H1 (cell line): ENCODE measurements at regions not wholly inside any gene's neighbourhood (a gene's known extent, or its start where the extent isn't known, plus 50 kb on each side); places are given as distances from the start of the nearest gene placed in this dataset.

Experiments
- CTCF ChIA-PET: fragments of 300-600 bp; sonication (Branson Sonifier 250); formaldehyde crosslinking; loops from one replicate; lab custom pipeline; 2021; ENCODE audit not compliant: partially characterized antibody; lab: Charles Lee
- POLR2A ChIA-PET: fragments of 300-600 bp; sonication (Branson Sonifier 250); formaldehyde crosslinking; loops from one replicate; lab custom pipeline; 2021; ENCODE audit warnings: inconsistent platforms; ENCODE audit not compliant: partially characterized antibody; lab: Charles Lee
- DNase-seq, 2 experiments: peaks; one replicate each; pipeline versions ENCODE4 v3.0.0 to v3.0.0-alpha.2; 2010 to 2022; ENCODE audit warnings: low spot score in 2 of 2, low read depth in 1 of 2, mixed read lengths in 1 of 2
- FAIRE-seq: peaks from 2 replicates; lab custom pipeline; 2011; peaks lifted over from hg19 to GRCh38; lab: Jason Lieb, UNC
- H2AFZ ChIP-seq: 2 replicates; pipeline ENCODE4 v1.8.1; 2012; ENCODE audit warnings: low read length, inconsistent platforms
- H2AK5ac ChIP-seq: 2 replicates; pipeline ENCODE4 v1.6.1; 2013; ENCODE audit warnings: low read depth, low read length
- H2BK120ac ChIP-seq: replicated peaks from 2 replicates; pipeline ENCODE3; 2013; ENCODE audit warnings: low read depth, low read length, inconsistent platforms
- H2BK12ac ChIP-seq: 2 replicates; pipeline ENCODE4 v1.6.1; 2013; ENCODE audit warnings: low read depth, low read length
- H2BK15ac ChIP-seq: 2 replicates; pipeline ENCODE4 v1.6.1; 2013; ENCODE audit warnings: low read length
- H2BK20ac ChIP-seq: 2 replicates; pipeline ENCODE4 v1.6.1; 2013; ENCODE audit warnings: low read length
- H2BK5ac ChIP-seq: 2 replicates; pipeline ENCODE4 v1.6.1; 2013; ENCODE audit warnings: low read depth, low read length
- H3K14ac ChIP-seq: 2 replicates; pipeline ENCODE4 v1.6.1; 2013; ENCODE audit warnings: inconsistent platforms; ENCODE audit not compliant: insufficient read length
- H3K18ac ChIP-seq: 2 replicates; pipeline ENCODE4 v1.6.1; 2013; ENCODE audit warnings: low read length; ENCODE audit errors: extremely low read depth
- H3K23ac ChIP-seq: 2 replicates; pipeline ENCODE4 v1.6.1; 2013; ENCODE audit warnings: inconsistent platforms; ENCODE audit not compliant: insufficient read length
- H3K23me2 ChIP-seq: 2 replicates; pipeline ENCODE4 v1.6.1; 2013; ENCODE audit warnings: low read depth, low read length
- H3K27ac ChIP-seq: 2 replicates; pipeline ENCODE4 v1.6.1; 2011; ENCODE audit warnings: low read depth, low read length, inconsistent platforms
- H3K27me3 ChIP-seq, 4 experiments: replicated peaks in 1 of 4; 1 replicate in 1 of 4; 2 replicates in 3 of 4; pipeline versions ENCODE4 v1.6.1 to v1.8.1; 2011 to 2013; ENCODE audit warnings: low read length in 3 of 4, mild to moderate bottlenecking in 3 of 4, inconsistent platforms in 2 of 4, mixed read lengths in 2 of 4, moderate library complexity in 1 of 4; ENCODE audit not compliant: control insufficient read depth in 3 of 4, insufficient read depth in 3 of 4; ENCODE audit errors: extremely low read depth in 1 of 4
- H3K36me3 ChIP-seq, 4 experiments: 2 replicates each; pipeline versions ENCODE4 v1.6.1 to v1.8.1; 2011 to 2013; ENCODE audit warnings: mild to moderate bottlenecking in 4 of 4, low read length in 3 of 4, moderate library complexity in 2 of 4, control low read depth in 1 of 4, inconsistent platforms in 1 of 4; ENCODE audit not compliant: insufficient read depth in 4 of 4, control insufficient read depth in 2 of 4
- H3K4ac ChIP-seq: replicated peaks from 2 replicates; pipeline ENCODE3; 2013; ENCODE audit warnings: low read length, low read depth, mixed read lengths, inconsistent platforms; ENCODE audit not compliant: insufficient read length
- H3K4me1 ChIP-seq, 4 experiments: replicated peaks in 1 of 4; 1 replicate in 1 of 4; 2 replicates in 3 of 4; pipeline versions ENCODE4 v1.6.1 to v1.8.1; 2011 to 2013; ENCODE audit warnings: low read length in 3 of 4, inconsistent platforms in 2 of 4, mixed read lengths in 1 of 4; ENCODE audit not compliant: insufficient read depth in 4 of 4, control insufficient read depth in 3 of 4
- H3K4me2 ChIP-seq, 2 experiments: 2 replicates each; pipeline versions ENCODE4 v1.6.1 to v1.8.1; 2011 to 2013; ENCODE audit warnings: low read depth in 2 of 2, low read length in 2 of 2, control low read depth in 1 of 2, inconsistent platforms in 1 of 2, mild to moderate bottlenecking in 1 of 2; ENCODE audit not compliant: insufficient read depth in 1 of 2
- H3K4me3 ChIP-seq, 4 experiments: fragments of 200-600, 300-600 bp in 1 of 4; sonication (generic), shearing (Covaris generic), sonication (Bioruptor Twin) in 1 of 4; 2 replicates each; pipeline versions ENCODE4 v1.5.1 to v1.8.1; 2011 to 2016; ENCODE audit warnings: low read length in 4 of 4, low read depth in 3 of 4, control low read depth in 2 of 4, inconsistent platforms in 2 of 4, mild to moderate bottlenecking in 2 of 4, mixed read lengths in 1 of 4, moderate library complexity in 1 of 4; ENCODE audit not compliant: insufficient read depth in 2 of 4; ENCODE audit errors: extremely low read depth in 1 of 4
- H3K56ac ChIP-seq: replicated peaks from 2 replicates; pipeline ENCODE3; 2013; ENCODE audit warnings: low read depth, mild to moderate bottlenecking, mixed read lengths, low read length, inconsistent platforms; ENCODE audit not compliant: insufficient read length
- H3K79me1 ChIP-seq: 2 replicates; pipeline ENCODE4 v1.6.1; 2013; ENCODE audit warnings: low read depth, low read length, control low read depth
- H3K79me2 ChIP-seq, 2 experiments: 2 replicates each; pipeline versions ENCODE4 v1.6.1 to v1.8.1; 2012 to 2013; ENCODE audit warnings: low read length in 2 of 2, mild to moderate bottlenecking in 2 of 2, inconsistent platforms in 1 of 2; ENCODE audit not compliant: insufficient read depth in 2 of 2, control insufficient read depth in 1 of 2
- H3K9ac ChIP-seq, 4 experiments: replicated peaks in 1 of 4; 1 replicate in 1 of 4; 2 replicates in 3 of 4; pipeline versions ENCODE4 v1.6.1 to v1.8.1; 2011 to 2013; ENCODE audit warnings: low read depth in 3 of 4, low read length in 3 of 4, control low read depth in 2 of 4, mild to moderate bottlenecking in 2 of 4, moderate library complexity in 2 of 4, inconsistent platforms in 1 of 4; ENCODE audit errors: extremely low read depth in 1 of 4
- H3K9me3 ChIP-seq, 2 experiments: 2 replicates each; pipeline versions ENCODE4 v1.6.1 to v1.8.1; 2012 to 2013; ENCODE audit warnings: mild to moderate bottlenecking in 2 of 2, moderate library complexity in 2 of 2, control low read depth in 1 of 2, inconsistent platforms in 1 of 2, low read depth in 1 of 2, low read length in 1 of 2, mixed read lengths in 1 of 2; ENCODE audit not compliant: insufficient read depth in 2 of 2
- H4K20me1 ChIP-seq, 2 experiments: replicated peaks in 1 of 2; 2 replicates each; pipeline versions ENCODE3 to v1.8.1; 2011 to 2013; ENCODE audit warnings: inconsistent platforms in 2 of 2, low read length in 2 of 2, mild to moderate bottlenecking in 1 of 2; ENCODE audit not compliant: insufficient read depth in 2 of 2, control insufficient read depth in 1 of 2
- H4K5ac ChIP-seq: 2 replicates; pipeline ENCODE4 v1.6.1; 2013; ENCODE audit warnings: low read length, low read depth, mixed read lengths, inconsistent platforms; ENCODE audit not compliant: insufficient read length
- H4K8ac ChIP-seq: 2 replicates; pipeline ENCODE4 v1.8.0; 2013; ENCODE audit warnings: mild to moderate bottlenecking, moderate library complexity, low read length, inconsistent platforms; ENCODE audit not compliant: insufficient read depth; ENCODE audit errors: extremely low read depth
- H4K91ac ChIP-seq: replicated peaks from 2 replicates; pipeline ENCODE3; 2013; ENCODE audit warnings: low read length, mixed read lengths, inconsistent platforms; ENCODE audit not compliant: insufficient read length
- ASH2L ChIP-seq: fragments of 200-600, 300-600 bp; sonication (generic); IDR thresholded peaks from one replicate; pipeline ENCODE4 v1.7.1; 2017; ENCODE audit warnings: low read length
- BACH1 ChIP-seq: IDR thresholded peaks from 2 replicates; pipeline ENCODE4 v1.6.1; 2012; ENCODE audit warnings: low read length, improper control_type of control experiment
- CBX8 ChIP-seq: fragments of 300-800, 300-1000 bp; sonication (generic); IDR thresholded peaks from 2 replicates; pipeline ENCODE4 v1.7.1; 2016; ENCODE audit warnings: low read depth, low read length, borderline replicate concordance
- CREB1 ChIP-seq: IDR thresholded peaks from 2 replicates; pipeline ENCODE4 v1.6.1; 2012; ENCODE audit warnings: inconsistent platforms
- CTBP2 ChIP-seq: IDR thresholded peaks from 2 replicates; pipeline ENCODE4 v1.7.0; 2011; ENCODE audit warnings: borderline replicate concordance, mild to moderate bottlenecking, moderate library complexity, mixed read lengths, low read length; ENCODE audit not compliant: insufficient read depth, insufficient read length
- FOSL1 ChIP-seq: IDR thresholded peaks from 2 replicates; pipeline ENCODE4 v1.6.1; 2011; ENCODE audit warnings: mild to moderate bottlenecking, low read depth, low read length, moderate library complexity; ENCODE audit not compliant: insufficient read depth
- JUN ChIP-seq: IDR thresholded peaks from 2 replicates; pipeline ENCODE4 v1.6.1; 2011; ENCODE audit warnings: low read depth, mild to moderate bottlenecking, improper control_type of control experiment, low read length
- JUND ChIP-seq: IDR thresholded peaks from 2 replicates; pipeline ENCODE4 v1.6.1; 2011; ENCODE audit warnings: mild to moderate bottlenecking, improper control_type of control experiment, low read length
- NRF1 ChIP-seq: IDR thresholded peaks from 2 replicates; pipeline ENCODE4 v1.6.1; 2011; ENCODE audit warnings: mild to moderate bottlenecking, low read depth, low read length, improper control_type of control experiment
- SUZ12 ChIP-seq: fragments of 200-600 bp; sonication (generic); IDR thresholded peaks from 2 replicates; pipeline ENCODE4 v1.6.1; 2012; ENCODE audit warnings: mild to moderate bottlenecking, inconsistent platforms, low read length, moderate library complexity, mixed read lengths
- TAF1 ChIP-seq: IDR thresholded peaks from 2 replicates; pipeline ENCODE4 v1.6.1; 2011; ENCODE audit warnings: mild to moderate bottlenecking, low read depth, low read length
- TCF12 ChIP-seq: IDR thresholded peaks from 2 replicates; pipeline ENCODE4 v1.6.1; 2011; ENCODE audit warnings: low read depth, mild to moderate bottlenecking, low read length
- YY1 ChIP-seq: IDR thresholded peaks from 2 replicates; pipeline ENCODE4 v1.6.1; 2011; ENCODE audit warnings: low read depth, mild to moderate bottlenecking, low read length

- Histone ChIP-seq H3K4me3 (no peak overlapping the region), H3K4me2 (no peak overlapping the region), H3K79me1 (no peaks in the 10 kb centered on the region), H3K4ac (no peak overlapping the region), H2AFZ (no peak overlapping the region), H4K8ac (no peak overlapping the region), H3K23me2 (no peaks in the 10 kb centered on the region), H3K23ac (no peak overlapping the region), H2BK15ac (no peak overlapping the region), H2AK5ac (no peak overlapping the region), H2BK120ac (no peak overlapping the region), H3K14ac (no peak overlapping the region), H2BK5ac (no peak overlapping the region), H4K5ac (no peak overlapping the region), H3K27ac (no peak overlapping the region), H3K56ac (no peak overlapping the region), H2BK12ac (no peak overlapping the region), H3K4me1 (no peaks in the 10 kb centered on the region), H3K9ac (no peak overlapping the region), H2BK20ac (no peak overlapping the region), H3K9me3 (no peaks in the 10 kb centered on the region), H3K36me3 (no peaks in the 10 kb centered on the region), H4K20me1 (no peaks in the 10 kb centered on the region), H4K91ac (no peak overlapping the region), H3K18ac (no peak overlapping the region), H3K79me2 (no peaks in the 10 kb centered on the region), H3K27me3 (no peaks in the 10 kb centered on the region)
- ChIA-PET POLR2A (no interaction called here), CTCF (no interaction called here)
- TF ChIP-seq JUN (no peak), YY1 (no peak), SUZ12 (no peak), ASH2L (no peak), NRF1 (no peak), TCF12 (no peak), JUND (no peak), BACH1 (no peak), CTBP2 (no peak), FOSL1 (no peak), TAF1 (no peak), CREB1 (no peak), CBX8 (no peak)
- FAIRE-seq (no peak), DNase-seq (no peak)
Observed at GRCh38 chr1:185497177-185497576, 180.1 kb upstream of the IVNS1ABP start.
